ENCODE measurements at regions not wholly inside any gene's neighbourhood (a gene's known extent, or its start where the extent isn't known, plus 50 kb on each side); places are given as distances from the start of the nearest gene placed in this dataset.

GRCh38 chr14:26766726-26767125, 168.9 kb upstream of the NOVA1 start:
- peak; percentile 61 for DNase-seq

- no peak for DNase-seq
These were observed 176.2 kb upstream of the NOVA1 start for GRCh38 chr14:26773906-26774593.

GRCh38 chr14:26775765-26776563, 178.1 kb upstream of the NOVA1 start:
- DNase-seq = peak; percentile 55

GRCh38 chr14:26791117-26791806, 193.4 kb upstream of the NOVA1 start:
- DNase-seq = no peak

- DNase-seq = peak; percentile 44
These were observed 196.9 kb upstream of the NOVA1 start for GRCh38 chr14:26794731-26795130.

GRCh38 chr14:26808407-26808806, 210.6 kb upstream of the NOVA1 start:
- DNase-seq = no peak

GRCh38 chr14:26810631-26811030, 212.8 kb upstream of the NOVA1 start:
- no peak for DNase-seq

- no peak for DNase-seq
These were observed 214.0 kb upstream of the NOVA1 start for GRCh38 chr14:26811756-26812305.

- peak; percentile 40 for DNase-seq
These were observed 222.3 kb upstream of the NOVA1 start for GRCh38 chr14:26820138-26820537.

GRCh38 chr14:26820572-26820971, 222.7 kb upstream of the NOVA1 start:
- no peak for DNase-seq

- DNase-seq = no peak
These were observed 230.9 kb upstream of the NOVA1 start for GRCh38 chr14:26828741-26829140.

- DNase-seq = no peak
These were observed 235.9 kb upstream of the NOVA1 start for GRCh38 chr14:26833621-26834176.

GRCh38 chr14:26835979-26836570, 238.2 kb upstream of the NOVA1 start:
- no peak for DNase-seq

GRCh38 chr14:26839481-26839880, 241.6 kb upstream of the NOVA1 start:
- no peak for DNase-seq

GRCh38 chr14:26841326-26841725, 243.5 kb upstream of the NOVA1 start:
- no peak for DNase-seq

- peak; percentile 98 for DNase-seq
These were observed 244.3 kb upstream of the NOVA1 start for GRCh38 chr14:26841920-26842741.

GRCh38 chr14:26845151-26845818, 247.5 kb upstream of the NOVA1 start:
- DNase-seq = no peak

- DNase-seq = no peak
These were observed 248.6 kb upstream of the NOVA1 start for GRCh38 chr14:26846388-26846787.

- no peak for DNase-seq
These were observed 251.7 kb upstream of the NOVA1 start for GRCh38 chr14:26849514-26849913.

GRCh38 chr14:26851793-26852192, 254.0 kb upstream of the NOVA1 start:
- DNase-seq = no peak

Measured in fibroblast of skin of abdomen (primary cell).